ENCODE measurements at regions not wholly inside any gene's neighbourhood (a gene's known extent, or its start where the extent isn't known, plus 50 kb on each side); places are given as distances from the start of the nearest gene placed in this dataset.

- TF ChIP-seq TAF1 (IDR thresholded peaks at IDR 0.05; ENCODE audit: borderline replicate concordance, low read depth, low read length) (peak; percentile 99), POLR2A (IDR thresholded peaks at IDR 0.05; ENCODE audit: low read depth, low read length) (peak; percentile 99), POLR2AphosphoS5 (IDR thresholded peaks at IDR 0.05; ENCODE audit: low read depth, low read length) (peak; percentile 99)
Measured at GRCh38 chr7:130961128-130961601, 227.2 kb upstream of the KLF14 start.

Data from GM12892 (cell line).